Activated CD4-positive, alpha-beta T cell treated with anti-CD3 and anti-CD28 coated beads, Interleukin-2, amount 50 U/mL, for 16 hours (primary cell): ENCODE measurements at regions not wholly inside any gene's neighbourhood (a gene's known extent, or its start where the extent isn't known, plus 50 kb on each side); places are given as distances from the start of the nearest gene placed in this dataset.

Experiments
- DNase-seq: peaks from one replicate; pipeline ENCODE4 v3.0.0-alpha.2; 2020

GRCh38 chr6:141669141-141669540 lies 463.6 kb upstream of the GJE1 start:
- DNase-seq, result no peak

- DNase-seq, result no peak
These were observed 465.0 kb upstream of the GJE1 start for GRCh38 chr6:141667580-141668309.

- no peak for DNase-seq
These were observed 466.5 kb upstream of the GJE1 start for GRCh38 chr6:141666187-141666586.

GRCh38 chr6:141664744-141665143 lies 468.0 kb upstream of the GJE1 start:
- no peak for DNase-seq

- DNase-seq, result no peak
These were observed 473.1 kb upstream of the GJE1 start for GRCh38 chr6:141659582-141659981.

GRCh38 chr6:141658696-141659095 lies 474.0 kb upstream of the GJE1 start:
- DNase-seq, result no peak

GRCh38 chr6:141657812-141658211 lies 474.9 kb upstream of the GJE1 start:
- DNase-seq, result no peak

GRCh38 chr6:141653590-141653989 lies 479.1 kb upstream of the GJE1 start:
- DNase-seq, result no peak

GRCh38 chr6:141641951-141642350 lies 490.8 kb upstream of the GJE1 start:
- DNase-seq, result no peak

GRCh38 chr6:141641406-141641805 lies 491.3 kb upstream of the GJE1 start:
- DNase-seq, result no peak

- DNase-seq, result no peak
These were observed 497.1 kb upstream of the GJE1 start for GRCh38 chr6:141635621-141636020.

- DNase-seq, result peak; percentile 3
These were observed 498.5 kb upstream of the GJE1 start for GRCh38 chr6:141634269-141634668.

GRCh38 chr6:141624301-141624700 lies 508.4 kb upstream of the GJE1 start:
- DNase-seq, result no peak

- DNase-seq, result no peak
These were observed 514.5 kb upstream of the GJE1 start for GRCh38 chr6:141618180-141618581.

- no peak for DNase-seq
These were observed 522.0 kb upstream of the GJE1 start for GRCh38 chr6:141610741-141611140.

- DNase-seq, result no peak
These were observed 524.8 kb upstream of the GJE1 start for GRCh38 chr6:141607956-141608355.

- no peak for DNase-seq
These were observed 534.2 kb upstream of the GJE1 start for GRCh38 chr6:141598487-141598886.

GRCh38 chr6:141594874-141595273 lies 537.9 kb upstream of the GJE1 start:
- DNase-seq, result no peak

GRCh38 chr6:141593311-141593710 lies 539.4 kb upstream of the GJE1 start:
- DNase-seq, result no peak

- no peak for DNase-seq
These were observed 545.1 kb upstream of the GJE1 start for GRCh38 chr6:141587482-141588266.

GRCh38 chr6:141580988-141581552 lies 551.7 kb upstream of the GJE1 start:
- DNase-seq, result no peak

- DNase-seq, result no peak
These were observed 552.6 kb upstream of the GJE1 start for GRCh38 chr6:141580131-141580530.

- DNase-seq, result no peak
These were observed 556.0 kb upstream of the GJE1 start for GRCh38 chr6:141576751-141577150.
